ENCODE measurements at regions not wholly inside any gene's neighbourhood (a gene's known extent, or its start where the extent isn't known, plus 50 kb on each side); places are given as distances from the start of the nearest gene placed in this dataset.

DNA sequence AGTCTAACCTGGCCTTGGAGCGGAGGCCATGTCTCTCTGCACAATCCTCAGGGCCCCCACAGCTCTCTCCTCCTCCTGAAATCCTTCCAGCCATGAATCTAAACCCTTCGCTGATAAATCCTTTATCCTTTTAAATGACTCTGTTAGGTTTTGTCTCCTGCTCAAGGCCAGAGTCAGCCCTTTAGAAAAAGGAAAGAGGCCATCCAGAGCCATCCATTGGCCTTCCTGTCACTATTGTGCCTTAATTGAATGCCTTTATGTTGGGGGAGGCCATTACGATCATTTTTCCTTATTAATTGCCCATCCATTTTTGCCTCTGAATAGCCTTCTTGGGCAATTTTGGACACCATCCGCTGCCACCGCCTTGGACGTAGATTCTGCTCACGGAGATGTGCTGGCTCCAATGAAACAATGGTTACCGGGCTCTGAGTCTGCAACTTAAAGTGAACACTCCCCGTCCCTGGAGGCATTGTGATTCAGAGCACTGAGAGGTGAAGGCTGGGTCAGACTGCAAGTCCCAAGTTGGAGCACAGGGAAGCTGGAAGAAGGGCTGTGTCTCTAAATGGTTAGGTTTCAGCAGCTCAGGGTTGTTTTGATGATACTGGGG is 213.0 kb upstream of the E2F8 start:
- Mint-ChIP-seq H3K9me3 (no peaks in the 10 kb centered on the region), H3K27me3 (peaks cover 7% of the 10 kb centered on the region), H3K36me3 (ENCODE audit: low read depth) (no peaks in the 10 kb centered on the region), H3K4me1 (ENCODE audit: low read depth) (no peaks in the 10 kb centered on the region), H3K4me3 (no peak overlapping the region), H3K27ac (no peak overlapping the region)
- ATAC-seq = no peak
- ChIA-PET CTCF (no interaction called here), POLR2A (no interaction called here)
- DNase-seq = no peak
- intact Hi-C loops (cut with micrococcal nuclease) = no loop called here
- no peak for TF ChIP-seq CTCF (IDR thresholded peaks at IDR 0.05)

DNA sequence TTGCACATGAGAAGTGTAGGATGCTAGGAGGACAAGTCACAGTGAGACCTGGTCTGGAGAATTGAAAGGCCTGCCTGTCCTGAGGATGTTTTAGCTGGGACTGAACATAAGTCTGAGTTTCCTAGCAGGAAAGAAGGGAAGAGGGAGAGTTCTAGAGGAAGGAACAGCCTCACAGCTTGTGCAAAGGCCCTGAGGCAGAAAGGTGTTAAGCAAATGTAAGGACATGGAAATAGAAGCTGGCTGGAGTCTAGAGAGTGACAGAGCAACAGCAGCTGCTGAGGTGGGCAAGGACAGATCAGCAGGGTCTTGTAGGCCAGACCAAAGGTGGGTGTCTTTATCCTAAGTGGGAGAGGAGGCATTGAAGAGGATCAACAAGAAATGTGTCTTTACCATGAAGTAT is 210.9 kb upstream of the E2F8 start:
- no peak for ATAC-seq
- POLR2A ChIA-PET = interaction anchor here (0.6 kb wide), 1 partner anchor 15 kb away, joined by 3 read pairs; no protein-coding TSS in a partner anchor
- H3K9me3 Mint-ChIP-seq = no peaks in the 10 kb centered on the region

DNA sequence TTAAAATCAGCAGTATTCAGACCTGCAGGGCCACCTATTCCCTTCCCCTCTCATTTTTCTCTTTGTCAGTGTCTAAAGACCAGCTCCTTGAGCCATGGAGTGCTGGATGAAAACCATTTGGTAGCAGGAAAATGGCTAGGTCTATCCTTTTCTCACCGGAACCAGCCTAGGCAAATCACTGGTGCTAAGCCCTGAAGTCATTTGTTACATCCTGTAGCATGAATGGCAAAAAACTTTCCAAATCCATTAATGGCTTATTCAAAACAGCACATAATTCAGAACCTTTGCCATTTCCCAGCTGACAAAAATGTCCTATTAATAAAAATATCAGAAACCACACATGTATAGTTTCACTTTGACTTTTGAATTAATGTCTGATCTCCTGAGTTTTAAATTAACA is 209.5 kb upstream of the E2F8 start:
- TF ChIP-seq CTCF (IDR thresholded peaks at IDR 0.05) = no peak
- ATAC-seq (no peak), DNase-seq (no peak)
- Mint-ChIP-seq H3K36me3 (ENCODE audit: low read depth) (no peaks in the 10 kb centered on the region), H3K4me1 (ENCODE audit: low read depth) (no peaks in the 10 kb centered on the region), H3K9me3 (no peaks in the 10 kb centered on the region), H3K27me3 (peaks cover 7% of the 10 kb centered on the region), H3K27ac (no peak overlapping the region), H3K4me3 (no peak overlapping the region)
- ChIA-PET POLR2A (no interaction called here), CTCF (interaction anchor here (1.0 kb wide), 1 partner anchor 86 kb away, joined by 3 read pairs; no protein-coding TSS in a partner anchor)
- intact Hi-C loops (cut with micrococcal nuclease) = no loop called here

More for the DNA sequence above, 210.9 kb upstream of the E2F8 start:
- H3K27ac Mint-ChIP-seq = no peak overlapping the region
- intact Hi-C loops (cut with micrococcal nuclease) = no loop called here
- no peaks in the 10 kb centered on the region for H3K4me1 Mint-ChIP-seq (ENCODE audit: low read depth)
- CTCF ChIA-PET = no interaction called here
- peaks cover 3% of the 10 kb centered on the region for H3K27me3 Mint-ChIP-seq
- TF ChIP-seq CTCF (IDR thresholded peaks at IDR 0.05) = no peak
- H3K36me3 Mint-ChIP-seq (ENCODE audit: low read depth) = no peaks in the 10 kb centered on the region
- no peak for DNase-seq
- H3K4me3 Mint-ChIP-seq = no peak overlapping the region

DNA sequence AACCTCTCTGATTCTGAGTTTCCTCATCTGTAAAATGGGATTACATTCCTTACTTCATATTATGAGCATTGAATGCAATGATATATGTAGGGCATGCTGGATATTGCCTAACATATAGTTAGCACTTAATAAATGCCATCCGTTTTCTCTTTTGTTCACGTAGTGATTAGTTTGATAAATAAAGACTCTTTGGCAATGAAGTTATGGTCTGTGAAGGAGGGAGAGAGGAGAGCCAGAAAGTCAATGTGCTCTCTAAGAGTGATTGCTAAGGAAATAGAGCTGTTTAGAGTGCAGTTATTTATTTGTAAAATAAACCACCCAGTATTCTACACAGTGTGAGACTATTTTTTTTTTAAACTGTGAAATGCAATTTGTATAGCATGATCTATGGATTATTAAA is 207.9 kb upstream of the E2F8 start:
- intact Hi-C loops (cut with micrococcal nuclease) = no loop called here
- DNase-seq (no peak), ATAC-seq (no peak)
- no peaks in the 10 kb centered on the region for H3K9me3 Mint-ChIP-seq
- peaks cover 9% of the 10 kb centered on the region for H3K27me3 Mint-ChIP-seq
- ChIA-PET CTCF (no interaction called here), POLR2A (no interaction called here)
- no peak for TF ChIP-seq CTCF (IDR thresholded peaks at IDR 0.05)
- H3K36me3 Mint-ChIP-seq (ENCODE audit: low read depth) = no peaks in the 10 kb centered on the region
- H3K4me3 Mint-ChIP-seq = no peak overlapping the region
- H3K4me1 Mint-ChIP-seq (ENCODE audit: low read depth) = no peaks in the 10 kb centered on the region
- H3K27ac Mint-ChIP-seq = no peak overlapping the region

DNA sequence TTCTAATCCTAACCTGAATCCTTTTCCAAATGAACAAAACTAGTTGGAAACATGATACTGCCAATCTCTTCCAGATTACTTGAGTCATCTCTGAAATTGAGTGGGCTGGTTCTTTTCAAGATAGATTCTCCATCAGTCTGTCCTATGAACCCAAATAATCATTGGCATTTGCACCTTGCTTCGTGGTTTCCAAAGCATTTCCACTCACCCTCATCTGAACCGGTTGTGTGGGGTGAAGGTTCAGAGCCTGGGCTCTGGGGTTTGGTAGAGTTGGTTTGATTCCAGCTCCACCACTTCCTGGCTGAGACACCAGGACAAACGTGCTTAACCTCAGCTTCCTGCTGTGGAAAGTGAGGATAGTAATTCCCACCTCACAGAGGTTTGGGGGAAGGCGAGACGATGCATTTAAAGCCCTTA is 206.4 kb upstream of the E2F8 start:
- ChIA-PET POLR2A (no interaction called here), CTCF (no interaction called here)
- ATAC-seq (no peak), DNase-seq (no peak)
- Mint-ChIP-seq H3K36me3 (ENCODE audit: low read depth) (no peaks in the 10 kb centered on the region), H3K9me3 (no peaks in the 10 kb centered on the region), H3K27ac (no peak overlapping the region), H3K4me1 (ENCODE audit: low read depth) (peaks cover 8% of the 10 kb centered on the region), H3K27me3 (peaks cover 12% of the 10 kb centered on the region), H3K4me3 (no peak overlapping the region)
- no peak for TF ChIP-seq CTCF (IDR thresholded peaks at IDR 0.05)
- intact Hi-C loops (cut with micrococcal nuclease) = no loop called here
